SK-N-SH (cell line): ENCODE measurements at regions not wholly inside any gene's neighbourhood (a gene's known extent, or its start where the extent isn't known, plus 50 kb on each side); places are given as distances from the start of the nearest gene placed in this dataset.

Source experiments
- CTCF ChIP-seq: fragments of 200-600 bp; sonication (generic); IDR thresholded peaks from 2 replicates; pipeline ENCODE4 v1.6.1; 2017; ENCODE audit warnings: antibody characterized with exemption, mild to moderate bottlenecking, moderate library complexity
- EZH2phosphoT487 ChIP-seq: fragments of 200-600 bp; sonication (generic); IDR thresholded peaks from 2 replicates; pipeline ENCODE4 v1.6.1; 2017; ENCODE audit warnings: low read depth, mixed run types, mild to moderate bottlenecking, antibody characterized with exemption, moderate library complexity, borderline replicate concordance
- GATA2 ChIP-seq: sonication (generic); formaldehyde crosslinking; IDR thresholded peaks from 2 replicates; pipeline ENCODE4 v1.5.0; 2020; ENCODE audit warnings: mild to moderate bottlenecking, missing genetic modification reagents
- JUND ChIP-seq: IDR thresholded peaks from 2 replicates; pipeline ENCODE4 v1.4.0; 2012
- POLR2AphosphoS5 ChIP-seq: IDR thresholded peaks from 2 replicates; pipeline ENCODE4 v1.6.1; 2012; ENCODE audit warnings: low read depth, low read length
- RAD21 ChIP-seq: IDR thresholded peaks from 2 replicates; pipeline ENCODE4 v1.6.1; 2012; ENCODE audit warnings: mild to moderate bottlenecking, low read length
- RCOR1 ChIP-seq: fragments of 150-350 bp; IDR thresholded peaks from 2 replicates; pipeline ENCODE4 v1.6.1; 2017; ENCODE audit warnings: antibody characterized with exemption, low read length
- RFX5 ChIP-seq: IDR thresholded peaks from 2 replicates; pipeline ENCODE4 v1.6.1; 2012; ENCODE audit warnings: mild to moderate bottlenecking, improper control_type of control experiment, low read length
- SIN3A ChIP-seq: IDR thresholded peaks from 2 replicates; pipeline ENCODE4 v1.6.1; 2012; ENCODE audit warnings: low read depth, mild to moderate bottlenecking, low read length, moderate library complexity, borderline replicate concordance
- SMC3 ChIP-seq: IDR thresholded peaks from 2 replicates; pipeline ENCODE4 v1.6.1; 2012; ENCODE audit warnings: low read depth, low read length, improper control_type of control experiment
- TF ChIP-seq, protein P1 (sequence below): IDR thresholded peaks from 2 replicates; pipeline ENCODE4 v1.6.1; 2012; ENCODE audit warnings: mild to moderate bottlenecking, low read depth, low read length, moderate library complexity

DNA sequence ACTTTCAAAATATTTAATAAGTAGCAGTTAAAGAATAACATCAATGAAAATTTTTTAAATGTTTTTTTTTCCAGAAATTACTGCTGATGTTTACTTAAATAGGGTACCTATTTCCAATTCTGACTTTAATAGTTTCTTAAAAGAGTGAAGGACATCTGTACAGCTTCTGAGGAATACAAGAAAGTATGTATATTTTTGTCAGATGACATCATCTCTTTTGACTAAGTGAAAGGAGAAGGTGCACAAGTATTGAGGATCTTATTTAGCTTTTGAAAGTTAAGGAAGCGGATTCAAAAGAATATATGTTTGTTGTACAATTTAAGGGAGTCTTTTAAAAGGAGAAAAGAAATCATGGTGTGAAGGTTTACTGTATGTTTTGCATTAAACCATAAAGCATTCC lies 90.0 kb upstream of the SLC35B3 start:
- TF ChIP-seq SMC3 (no peak), EZH2phosphoT487 (no peak), CTCF (no peak), RCOR1 (no peak), SIN3A (no peak), GATA2 (CRISPR knock-in tag) (no peak), RFX5 (no peak), RAD21 (no peak), JUND (no peak), POLR2AphosphoS5 (no peak)
- TF ChIP-seq, protein P1, sequence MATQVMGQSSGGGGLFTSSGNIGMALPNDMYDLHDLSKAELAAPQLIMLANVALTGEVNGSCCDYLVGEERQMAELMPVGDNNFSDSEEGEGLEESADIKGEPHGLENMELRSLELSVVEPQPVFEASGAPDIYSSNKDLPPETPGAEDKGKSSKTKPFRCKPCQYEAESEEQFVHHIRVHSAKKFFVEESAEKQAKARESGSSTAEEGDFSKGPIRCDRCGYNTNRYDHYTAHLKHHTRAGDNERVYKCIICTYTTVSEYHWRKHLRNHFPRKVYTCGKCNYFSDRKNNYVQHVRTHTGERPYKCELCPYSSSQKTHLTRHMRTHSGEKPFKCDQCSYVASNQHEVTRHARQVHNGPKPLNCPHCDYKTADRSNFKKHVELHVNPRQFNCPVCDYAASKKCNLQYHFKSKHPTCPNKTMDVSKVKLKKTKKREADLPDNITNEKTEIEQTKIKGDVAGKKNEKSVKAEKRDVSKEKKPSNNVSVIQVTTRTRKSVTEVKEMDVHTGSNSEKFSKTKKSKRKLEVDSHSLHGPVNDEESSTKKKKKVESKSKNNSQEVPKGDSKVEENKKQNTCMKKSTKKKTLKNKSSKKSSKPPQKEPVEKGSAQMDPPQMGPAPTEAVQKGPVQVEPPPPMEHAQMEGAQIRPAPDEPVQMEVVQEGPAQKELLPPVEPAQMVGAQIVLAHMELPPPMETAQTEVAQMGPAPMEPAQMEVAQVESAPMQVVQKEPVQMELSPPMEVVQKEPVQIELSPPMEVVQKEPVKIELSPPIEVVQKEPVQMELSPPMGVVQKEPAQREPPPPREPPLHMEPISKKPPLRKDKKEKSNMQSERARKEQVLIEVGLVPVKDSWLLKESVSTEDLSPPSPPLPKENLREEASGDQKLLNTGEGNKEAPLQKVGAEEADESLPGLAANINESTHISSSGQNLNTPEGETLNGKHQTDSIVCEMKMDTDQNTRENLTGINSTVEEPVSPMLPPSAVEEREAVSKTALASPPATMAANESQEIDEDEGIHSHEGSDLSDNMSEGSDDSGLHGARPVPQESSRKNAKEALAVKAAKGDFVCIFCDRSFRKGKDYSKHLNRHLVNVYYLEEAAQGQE, result no peak
